Ectodermal cell (in vitro differentiated cells): ENCODE measurements at regions not wholly inside any gene's neighbourhood (a gene's known extent, or its start where the extent isn't known, plus 50 kb on each side); places are given as distances from the start of the nearest gene placed in this dataset.
A peak's percentile ranks its signal among the peaks of the same experiment; 100 is the strongest.

Source experiments
- H3K27ac ChIP-seq: 2 replicates; pipeline ENCODE4 v1.7.0; 2013; ENCODE audit warnings: mild to moderate bottlenecking, low read depth, low read length; ENCODE audit not compliant: insufficient read depth, poor library complexity, severe bottlenecking
- H3K27me3 ChIP-seq: 2 replicates; pipeline ENCODE4 v1.7.0; 2013; ENCODE audit warnings: mild to moderate bottlenecking, low read length; ENCODE audit not compliant: insufficient read depth, control insufficient read depth, poor library complexity, severe bottlenecking
- H3K36me3 ChIP-seq: one replicate; pipeline ENCODE4 v1.7.0; 2013; ENCODE audit warnings: low read length; ENCODE audit not compliant: control insufficient read depth, insufficient read depth
- H3K4me1 ChIP-seq: one replicate; pipeline ENCODE4 v1.7.0; 2013; ENCODE audit warnings: low read length; ENCODE audit not compliant: control insufficient read depth, insufficient read depth
- H3K4me3 ChIP-seq: 2 replicates; pipeline ENCODE4 v1.7.0; 2013; ENCODE audit warnings: low read depth, low read length, control low read depth; ENCODE audit not compliant: insufficient read depth
- H3K9me3 ChIP-seq: 2 replicates; pipeline ENCODE4 v1.7.0; 2013; ENCODE audit warnings: mild to moderate bottlenecking, low read length, moderate library complexity; ENCODE audit not compliant: control insufficient read depth
- WGBS, 2 experiments: methylation state at CpG; one replicate each; pipeline ENCODE4 v1.1.7; 2013; ENCODE audit warnings: missing lambda C conversion rate in 2 of 2; 5-methylcytosine and 5-hydroxymethylcytosine counted together

- H3K36me3 ChIP-seq: no peaks in the 10 kb centered on the region
- no peak overlapping the region for H3K4me3 ChIP-seq
- H3K27me3 ChIP-seq: no peaks in the 10 kb centered on the region
- H3K9me3 ChIP-seq: no peaks in the 10 kb centered on the region
- H3K4me1 ChIP-seq: peaks cover 10% of the 10 kb centered on the region
- 92 to 96% methylated on average over 5 of the region's 5 CpGs for WGBS, 2 experiments
- no peak overlapping the region for H3K27ac ChIP-seq
Observed at GRCh38 chr15:29454506-29454905, 184.9 kb upstream of the NSMCE3 start.

DNA sequence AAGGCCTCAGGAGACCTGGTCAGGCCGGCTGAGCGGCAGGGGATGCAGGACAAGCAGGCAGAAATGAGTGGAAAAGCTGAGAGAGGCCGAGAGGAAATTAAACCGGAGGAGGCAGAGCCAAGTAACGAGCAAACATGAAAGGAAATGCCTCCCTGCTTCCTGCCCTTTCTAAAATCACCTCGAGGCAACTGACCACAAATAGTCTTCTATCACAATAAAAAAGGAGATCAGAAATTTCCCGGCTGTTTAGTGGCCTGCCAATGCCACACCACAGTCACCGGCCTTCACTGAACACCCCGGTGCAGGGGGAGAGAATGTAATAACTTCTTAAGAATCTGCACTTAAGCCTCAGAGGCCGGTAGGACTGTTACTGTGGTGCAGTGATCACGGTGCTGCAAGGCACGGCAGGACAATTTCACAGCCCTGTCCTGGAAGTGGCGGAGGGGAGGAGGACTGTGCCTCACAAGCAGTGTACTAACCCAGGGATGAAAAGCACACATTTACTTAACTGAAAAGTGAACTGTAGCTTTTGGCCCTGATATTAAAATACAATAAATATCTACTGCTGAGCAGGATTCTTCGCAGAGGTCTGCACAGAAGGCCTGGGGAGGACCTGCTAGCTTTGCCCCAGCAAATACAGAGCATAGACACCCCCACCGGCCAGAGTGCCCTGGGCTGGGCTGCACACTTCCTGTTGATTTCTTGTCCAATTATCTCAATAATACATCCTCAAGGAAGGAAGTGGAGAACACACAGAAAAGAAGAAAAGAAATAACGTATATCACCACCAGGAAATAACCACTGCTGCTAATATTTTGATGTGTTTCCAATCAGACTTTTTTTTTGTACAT lies 183.5 kb upstream of the NSMCE3 start:
- Histone ChIP-seq H3K36me3 (no peaks in the 10 kb centered on the region), H3K27ac (peak overlapping the region; percentile 40), H3K9me3 (no peaks in the 10 kb centered on the region), H3K27me3 (no peaks in the 10 kb centered on the region), H3K4me1 (peaks cover 10% of the 10 kb centered on the region), H3K4me3 (no peak overlapping the region)
- WGBS, 2 experiments: 62 to 64% methylated on average over 15 of the region's 16 CpGs

- Histone ChIP-seq H3K36me3 (no peaks in the 10 kb centered on the region), H3K4me3 (no peak overlapping the region), H3K27me3 (no peaks in the 10 kb centered on the region), H3K4me1 (peaks cover 10% of the 10 kb centered on the region), H3K9me3 (no peaks in the 10 kb centered on the region), H3K27ac (no peak overlapping the region)
- WGBS, 2 experiments: 43 to 51% methylated on average over 18 of the region's 18 CpGs
Observed at GRCh38 chr15:29451201-29451781, 181.7 kb upstream of the NSMCE3 start.

- Histone ChIP-seq H3K36me3 (no peaks in the 10 kb centered on the region), H3K27ac (no peak overlapping the region), H3K4me3 (no peak overlapping the region), H3K9me3 (no peaks in the 10 kb centered on the region), H3K27me3 (no peaks in the 10 kb centered on the region), H3K4me1 (peaks cover 10% of the 10 kb centered on the region)
- WGBS, 2 experiments: 58 to 80% methylated on average over 1 to 2 of the region's 2 CpGs
Observed at GRCh38 chr15:29449136-29449535, 179.5 kb upstream of the NSMCE3 start.

DNA sequence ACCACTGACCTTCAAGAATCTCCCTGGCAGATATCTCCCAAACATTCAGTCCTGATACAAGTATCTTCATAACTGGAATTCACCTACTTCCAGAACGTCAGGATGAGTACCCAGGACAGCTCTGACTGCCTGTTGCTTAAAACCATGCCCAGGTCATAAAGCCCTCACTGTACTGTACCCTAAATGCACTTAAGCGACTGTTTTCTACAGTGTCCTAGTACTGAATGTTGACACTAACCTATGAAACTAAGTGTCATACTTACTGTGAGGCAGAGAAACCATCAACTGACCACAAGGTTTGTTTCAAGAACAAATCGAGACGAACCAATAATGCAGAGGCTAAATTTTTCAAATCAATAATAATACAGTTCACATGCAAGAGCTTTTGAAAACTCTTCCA lies 178.7 kb upstream of the NSMCE3 start:
- H3K4me1 ChIP-seq: peaks cover 10% of the 10 kb centered on the region
- H3K9me3 ChIP-seq: no peaks in the 10 kb centered on the region
- no peak overlapping the region for H3K27ac ChIP-seq
- no peaks in the 10 kb centered on the region for H3K27me3 ChIP-seq
- no peak overlapping the region for H3K4me3 ChIP-seq
- WGBS, 2 experiments: 90 to 92% methylated on average over 4 of the region's 4 CpGs
- H3K36me3 ChIP-seq: no peaks in the 10 kb centered on the region

GRCh38 chr15:29446480-29446879 lies 176.9 kb upstream of the NSMCE3 start:
- 90 to 92% methylated on average over 3 of the region's 3 CpGs for WGBS, 2 experiments
- H3K27me3 ChIP-seq: no peaks in the 10 kb centered on the region
- H3K4me3 ChIP-seq: no peak overlapping the region
- H3K9me3 ChIP-seq: no peaks in the 10 kb centered on the region
- H3K27ac ChIP-seq: no peak overlapping the region
- H3K4me1 ChIP-seq: peaks cover 4% of the 10 kb centered on the region
- no peaks in the 10 kb centered on the region for H3K36me3 ChIP-seq

- WGBS, 2 experiments: 93 to 96% methylated on average over 5 of the region's 5 CpGs
- no peak overlapping the region for H3K27ac ChIP-seq
- no peaks in the 10 kb centered on the region for H3K36me3 ChIP-seq
- no peaks in the 10 kb centered on the region for H3K4me1 ChIP-seq
- no peaks in the 10 kb centered on the region for H3K27me3 ChIP-seq
- no peaks in the 10 kb centered on the region for H3K9me3 ChIP-seq
- no peak overlapping the region for H3K4me3 ChIP-seq
Observed at GRCh38 chr15:29442532-29442931, 172.9 kb upstream of the NSMCE3 start.

DNA sequence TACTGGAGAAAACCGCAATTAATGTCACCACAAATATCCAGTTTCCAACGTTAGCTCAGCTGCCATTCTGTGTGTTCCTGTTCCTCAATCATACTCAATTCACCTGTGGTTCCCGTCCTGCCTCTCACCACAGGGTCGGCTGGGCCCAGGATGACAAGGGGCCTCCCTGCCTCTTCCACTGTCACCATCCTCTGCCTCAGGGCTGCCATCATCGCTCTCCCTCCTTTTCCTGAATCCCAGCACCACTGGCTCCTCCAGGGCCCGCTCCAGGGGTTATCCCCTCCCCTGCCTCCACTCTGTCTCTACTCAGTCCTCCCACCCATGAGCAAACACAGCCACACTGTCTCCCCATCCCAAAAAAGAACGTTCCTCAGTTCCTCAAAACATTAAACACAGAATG lies 170.9 kb upstream of the NSMCE3 start:
- no peak overlapping the region for H3K27ac ChIP-seq
- WGBS, 2 experiments: 93% methylated on average over 7 of the region's 7 CpGs

DNA sequence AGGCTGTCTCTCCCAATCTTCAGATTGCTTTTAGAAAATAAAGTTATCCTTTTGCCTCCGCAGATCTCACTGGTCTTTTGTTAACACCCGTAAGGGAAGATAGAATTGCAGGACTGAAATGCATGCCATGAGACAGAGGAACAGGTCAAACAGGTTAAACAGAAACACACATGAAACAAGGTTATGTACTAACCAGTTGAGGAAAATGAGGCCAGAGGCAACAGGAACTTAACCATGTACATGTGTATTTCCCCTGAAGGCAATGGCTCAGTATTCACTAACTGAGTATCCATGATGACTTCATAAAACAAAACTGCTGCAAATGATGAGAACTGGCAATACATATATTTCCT lies 169.1 kb upstream of the NSMCE3 start:
- no peaks in the 10 kb centered on the region for H3K9me3 ChIP-seq
- H3K4me3 ChIP-seq: no peak overlapping the region
- no peak overlapping the region for H3K27ac ChIP-seq
- 72 to 77% methylated on average over 2 of the region's 2 CpGs for WGBS, 2 experiments
- H3K27me3 ChIP-seq: no peaks in the 10 kb centered on the region
- no peaks in the 10 kb centered on the region for H3K36me3 ChIP-seq
- H3K4me1 ChIP-seq: no peaks in the 10 kb centered on the region

More for the DNA sequence above, 170.9 kb upstream of the NSMCE3 start:
- H3K4me1 ChIP-seq: no peaks in the 10 kb centered on the region
- H3K27me3 ChIP-seq: no peaks in the 10 kb centered on the region
- no peaks in the 10 kb centered on the region for H3K9me3 ChIP-seq
- no peaks in the 10 kb centered on the region for H3K36me3 ChIP-seq
- no peak overlapping the region for H3K4me3 ChIP-seq

DNA sequence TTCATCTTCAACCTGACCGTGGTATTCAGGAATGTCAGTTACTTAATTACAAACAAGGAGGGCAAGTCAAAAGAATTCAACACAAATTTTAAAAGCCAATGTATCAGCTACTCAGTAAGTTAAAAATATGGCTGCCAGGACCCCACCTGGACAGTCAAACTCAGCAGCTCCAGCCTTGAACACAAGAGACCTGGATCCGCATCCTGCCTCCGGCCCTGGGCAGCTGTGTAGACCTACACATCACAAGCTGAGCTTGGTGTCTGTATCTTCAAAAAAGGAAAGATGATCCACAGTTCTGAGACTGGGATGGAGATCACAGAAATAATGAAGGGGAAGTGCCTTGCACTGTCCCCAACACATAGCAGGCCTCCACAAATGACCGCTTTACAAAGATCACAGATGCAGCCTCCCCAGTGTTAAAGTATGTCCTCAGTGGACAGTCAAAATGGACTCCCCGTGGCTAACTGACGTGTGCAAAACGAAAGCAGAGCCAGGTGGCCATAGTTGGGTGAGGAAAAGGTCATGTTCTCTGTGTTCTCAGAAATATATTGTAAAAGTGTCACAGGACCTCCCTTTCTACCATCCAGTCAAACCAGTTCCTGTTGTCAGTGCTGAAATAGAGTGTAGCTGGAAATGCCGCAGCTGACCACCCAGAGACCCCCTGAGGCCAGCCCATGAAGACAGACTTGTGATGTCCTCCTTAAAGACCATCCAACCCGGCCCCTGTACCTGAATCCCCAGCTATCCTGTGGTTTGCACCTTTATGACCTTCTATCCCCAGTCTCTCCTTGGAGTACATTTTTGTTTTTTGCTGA lies 168.5 kb upstream of the NSMCE3 start:
- H3K9me3 ChIP-seq: no peaks in the 10 kb centered on the region
- no peaks in the 10 kb centered on the region for H3K36me3 ChIP-seq
- no peak overlapping the region for H3K4me3 ChIP-seq
- WGBS, 2 experiments: 80 to 85% methylated on average over 9 of the region's 9 CpGs
- no peak overlapping the region for H3K27ac ChIP-seq
- no peaks in the 10 kb centered on the region for H3K4me1 ChIP-seq
- H3K27me3 ChIP-seq: no peaks in the 10 kb centered on the region
